ENCODE measurements at regions not wholly inside any gene's neighbourhood (a gene's known extent, or its start where the extent isn't known, plus 50 kb on each side); places are given as distances from the start of the nearest gene placed in this dataset.

DNA sequence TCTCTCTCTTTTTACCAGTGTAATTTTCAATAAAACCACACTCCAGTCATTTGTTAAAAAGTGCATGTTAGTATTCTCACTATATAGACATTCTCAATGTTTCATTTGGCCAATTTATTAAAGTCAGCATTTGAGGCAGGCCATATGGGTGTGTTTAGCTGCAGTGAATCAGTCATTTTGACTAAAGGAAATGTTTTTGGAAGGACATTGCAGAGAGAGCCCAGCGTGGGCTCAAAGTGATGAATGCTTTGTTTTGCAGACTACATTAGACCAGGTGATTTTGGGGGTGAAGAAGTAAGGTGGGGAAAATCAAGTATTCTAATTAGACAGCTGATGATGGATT is 116.7 kb downstream of the POSTN start:
- TF ChIP-seq EZH2 (IDR thresholded peaks at IDR 0.05; ENCODE audit: low read depth, unreplicated experiment) (no peak), EZH2phosphoT487 (IDR thresholded peaks at IDR 0.05; ENCODE audit: unreplicated experiment) (no peak), CREB1 (CRISPR knock-in tag; IDR thresholded peaks at IDR 0.05; ENCODE audit: low read depth) (no peak), POLR2AphosphoS5 (IDR thresholded peaks at IDR 0.05; ENCODE audit: low read depth) (no peak), JUNB (IDR thresholded peaks at IDR 0.05; ENCODE audit: unreplicated experiment) (no peak), STAT1 (IDR thresholded peaks at IDR 0.05; ENCODE audit: unreplicated experiment) (no peak), ZNF114 (CRISPR knock-in tag; IDR thresholded peaks at IDR 0.05) (no peak), ZNF331 (CRISPR knock-in tag; IDR thresholded peaks at IDR 0.05; ENCODE audit: low read depth) (no peak), NANOG (IDR thresholded peaks at IDR 0.05; ENCODE audit: borderline replicate concordance) (no peak)
- TF ChIP-seq, protein P1, sequence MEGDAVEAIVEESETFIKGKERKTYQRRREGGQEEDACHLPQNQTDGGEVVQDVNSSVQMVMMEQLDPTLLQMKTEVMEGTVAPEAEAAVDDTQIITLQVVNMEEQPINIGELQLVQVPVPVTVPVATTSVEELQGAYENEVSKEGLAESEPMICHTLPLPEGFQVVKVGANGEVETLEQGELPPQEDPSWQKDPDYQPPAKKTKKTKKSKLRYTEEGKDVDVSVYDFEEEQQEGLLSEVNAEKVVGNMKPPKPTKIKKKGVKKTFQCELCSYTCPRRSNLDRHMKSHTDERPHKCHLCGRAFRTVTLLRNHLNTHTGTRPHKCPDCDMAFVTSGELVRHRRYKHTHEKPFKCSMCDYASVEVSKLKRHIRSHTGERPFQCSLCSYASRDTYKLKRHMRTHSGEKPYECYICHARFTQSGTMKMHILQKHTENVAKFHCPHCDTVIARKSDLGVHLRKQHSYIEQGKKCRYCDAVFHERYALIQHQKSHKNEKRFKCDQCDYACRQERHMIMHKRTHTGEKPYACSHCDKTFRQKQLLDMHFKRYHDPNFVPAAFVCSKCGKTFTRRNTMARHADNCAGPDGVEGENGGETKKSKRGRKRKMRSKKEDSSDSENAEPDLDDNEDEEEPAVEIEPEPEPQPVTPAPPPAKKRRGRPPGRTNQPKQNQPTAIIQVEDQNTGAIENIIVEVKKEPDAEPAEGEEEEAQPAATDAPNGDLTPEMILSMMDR (conservative IDR thresholded peaks at IDR 0.05; ENCODE audit: low read depth in 2 of 2), result no peak
- TF ChIP-seq, protein P2, sequence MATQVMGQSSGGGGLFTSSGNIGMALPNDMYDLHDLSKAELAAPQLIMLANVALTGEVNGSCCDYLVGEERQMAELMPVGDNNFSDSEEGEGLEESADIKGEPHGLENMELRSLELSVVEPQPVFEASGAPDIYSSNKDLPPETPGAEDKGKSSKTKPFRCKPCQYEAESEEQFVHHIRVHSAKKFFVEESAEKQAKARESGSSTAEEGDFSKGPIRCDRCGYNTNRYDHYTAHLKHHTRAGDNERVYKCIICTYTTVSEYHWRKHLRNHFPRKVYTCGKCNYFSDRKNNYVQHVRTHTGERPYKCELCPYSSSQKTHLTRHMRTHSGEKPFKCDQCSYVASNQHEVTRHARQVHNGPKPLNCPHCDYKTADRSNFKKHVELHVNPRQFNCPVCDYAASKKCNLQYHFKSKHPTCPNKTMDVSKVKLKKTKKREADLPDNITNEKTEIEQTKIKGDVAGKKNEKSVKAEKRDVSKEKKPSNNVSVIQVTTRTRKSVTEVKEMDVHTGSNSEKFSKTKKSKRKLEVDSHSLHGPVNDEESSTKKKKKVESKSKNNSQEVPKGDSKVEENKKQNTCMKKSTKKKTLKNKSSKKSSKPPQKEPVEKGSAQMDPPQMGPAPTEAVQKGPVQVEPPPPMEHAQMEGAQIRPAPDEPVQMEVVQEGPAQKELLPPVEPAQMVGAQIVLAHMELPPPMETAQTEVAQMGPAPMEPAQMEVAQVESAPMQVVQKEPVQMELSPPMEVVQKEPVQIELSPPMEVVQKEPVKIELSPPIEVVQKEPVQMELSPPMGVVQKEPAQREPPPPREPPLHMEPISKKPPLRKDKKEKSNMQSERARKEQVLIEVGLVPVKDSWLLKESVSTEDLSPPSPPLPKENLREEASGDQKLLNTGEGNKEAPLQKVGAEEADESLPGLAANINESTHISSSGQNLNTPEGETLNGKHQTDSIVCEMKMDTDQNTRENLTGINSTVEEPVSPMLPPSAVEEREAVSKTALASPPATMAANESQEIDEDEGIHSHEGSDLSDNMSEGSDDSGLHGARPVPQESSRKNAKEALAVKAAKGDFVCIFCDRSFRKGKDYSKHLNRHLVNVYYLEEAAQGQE (IDR thresholded peaks at IDR 0.05; ENCODE audit: unreplicated experiment), result no peak
- TF ChIP-seq, protein P3, sequence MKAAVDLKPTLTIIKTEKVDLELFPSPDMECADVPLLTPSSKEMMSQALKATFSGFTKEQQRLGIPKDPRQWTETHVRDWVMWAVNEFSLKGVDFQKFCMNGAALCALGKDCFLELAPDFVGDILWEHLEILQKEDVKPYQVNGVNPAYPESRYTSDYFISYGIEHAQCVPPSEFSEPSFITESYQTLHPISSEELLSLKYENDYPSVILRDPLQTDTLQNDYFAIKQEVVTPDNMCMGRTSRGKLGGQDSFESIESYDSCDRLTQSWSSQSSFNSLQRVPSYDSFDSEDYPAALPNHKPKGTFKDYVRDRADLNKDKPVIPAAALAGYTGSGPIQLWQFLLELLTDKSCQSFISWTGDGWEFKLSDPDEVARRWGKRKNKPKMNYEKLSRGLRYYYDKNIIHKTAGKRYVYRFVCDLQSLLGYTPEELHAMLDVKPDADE (IDR thresholded peaks at IDR 0.05), result no peak

Measured in GM23338 (cell line).